ENCODE measurements at regions not wholly inside any gene's neighbourhood (a gene's known extent, or its start where the extent isn't known, plus 50 kb on each side); places are given as distances from the start of the nearest gene placed in this dataset.
A peak's percentile ranks its signal among the peaks of the same experiment; 100 is the strongest.
"Not testable (repeated sequence)": the region's sequence is repeated elsewhere in the genome, so short reads cannot be mapped to it uniquely, and the experiment has no call there.

GRCh38 chrX:44747969-44748368 is 95.9 kb upstream of the DUSP21 start:
- no peak overlapping the region for H3K4me3 ChIP-seq (ENCODE audit: low read length)
- DNase-seq (ENCODE audit: low read depth), result peak; percentile 12
- TF ChIP-seq, protein P1, sequence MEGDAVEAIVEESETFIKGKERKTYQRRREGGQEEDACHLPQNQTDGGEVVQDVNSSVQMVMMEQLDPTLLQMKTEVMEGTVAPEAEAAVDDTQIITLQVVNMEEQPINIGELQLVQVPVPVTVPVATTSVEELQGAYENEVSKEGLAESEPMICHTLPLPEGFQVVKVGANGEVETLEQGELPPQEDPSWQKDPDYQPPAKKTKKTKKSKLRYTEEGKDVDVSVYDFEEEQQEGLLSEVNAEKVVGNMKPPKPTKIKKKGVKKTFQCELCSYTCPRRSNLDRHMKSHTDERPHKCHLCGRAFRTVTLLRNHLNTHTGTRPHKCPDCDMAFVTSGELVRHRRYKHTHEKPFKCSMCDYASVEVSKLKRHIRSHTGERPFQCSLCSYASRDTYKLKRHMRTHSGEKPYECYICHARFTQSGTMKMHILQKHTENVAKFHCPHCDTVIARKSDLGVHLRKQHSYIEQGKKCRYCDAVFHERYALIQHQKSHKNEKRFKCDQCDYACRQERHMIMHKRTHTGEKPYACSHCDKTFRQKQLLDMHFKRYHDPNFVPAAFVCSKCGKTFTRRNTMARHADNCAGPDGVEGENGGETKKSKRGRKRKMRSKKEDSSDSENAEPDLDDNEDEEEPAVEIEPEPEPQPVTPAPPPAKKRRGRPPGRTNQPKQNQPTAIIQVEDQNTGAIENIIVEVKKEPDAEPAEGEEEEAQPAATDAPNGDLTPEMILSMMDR (conservative IDR thresholded peaks at IDR 0.05; ENCODE audit: low read length), result no peak

GRCh38 chrX:44747317-44747716 is 96.5 kb upstream of the DUSP21 start:
- H3K4me3 ChIP-seq (ENCODE audit: low read length), result no peak overlapping the region
- DNase-seq (ENCODE audit: low read depth), result no peak
- TF ChIP-seq, protein P1 (conservative IDR thresholded peaks at IDR 0.05; ENCODE audit: low read length), result no peak

GRCh38 chrX:44744799-44745198 is 99.0 kb upstream of the DUSP21 start:
- DNase-seq (ENCODE audit: low read depth), result no peak
- TF ChIP-seq, protein P1 (conservative IDR thresholded peaks at IDR 0.05; ENCODE audit: low read length), result no peak
- H3K4me3 ChIP-seq (ENCODE audit: low read length), result no peak overlapping the region

- no peak for DNase-seq (ENCODE audit: low read depth)
- no peak overlapping the region for H3K4me3 ChIP-seq (ENCODE audit: low read length)
- TF ChIP-seq, protein P1 (conservative IDR thresholded peaks at IDR 0.05; ENCODE audit: low read length), result no peak
Observed at GRCh38 chrX:44742480-44743155, 101.2 kb upstream of the DUSP21 start.

- not testable (repeated sequence) for DNase-seq (ENCODE audit: low read depth); H3K4me3 ChIP-seq (ENCODE audit: low read length)
Observed at GRCh38 chrX:44741859-44742258, 102.0 kb upstream of the DUSP21 start.

GRCh38 chrX:44741458-44741857 is 102.4 kb upstream of the DUSP21 start:
- not testable (repeated sequence) for H3K4me3 ChIP-seq (ENCODE audit: low read length); DNase-seq (ENCODE audit: low read depth)

- no peak overlapping the region for H3K4me3 ChIP-seq (ENCODE audit: low read length)
- TF ChIP-seq, protein P1 (conservative IDR thresholded peaks at IDR 0.05; ENCODE audit: low read length), result no peak
- DNase-seq (ENCODE audit: low read depth), result no peak
Observed at GRCh38 chrX:44735498-44735897, 108.3 kb upstream of the DUSP21 start.

DNA sequence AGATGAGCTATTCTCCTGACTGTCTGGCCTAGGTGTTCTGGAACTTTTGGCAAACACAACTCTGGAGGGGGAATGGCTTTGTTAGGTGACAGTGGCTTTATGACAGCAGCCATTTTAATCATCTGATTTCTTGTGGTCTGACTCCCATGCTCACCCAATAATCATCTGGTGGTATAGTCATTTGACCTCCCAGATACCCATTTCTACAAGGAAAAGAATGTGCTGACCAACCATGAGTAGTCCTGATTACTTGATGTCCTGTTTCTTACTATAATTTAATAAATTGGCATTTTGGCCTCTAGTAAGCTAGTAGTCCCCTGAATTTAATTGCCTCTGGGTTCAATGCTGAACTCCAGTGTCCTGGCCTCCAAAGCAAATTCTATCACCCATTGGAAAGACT is 109.9 kb upstream of the DUSP21 start:
- TF ChIP-seq, protein P1 (conservative IDR thresholded peaks at IDR 0.05; ENCODE audit: low read length), result no peak
- no peak overlapping the region for H3K4me3 ChIP-seq (ENCODE audit: low read length)
- DNase-seq (ENCODE audit: low read depth), result peak; percentile 3
